T-helper 2 cell treated with Interferon-gamma antibody and Interleukin-4, amounts not matched to agents 100 ng/mL and 5 ng/mL, for 36 hours (primary cell): ENCODE measurements at regions not wholly inside any gene's neighbourhood (a gene's known extent, or its start where the extent isn't known, plus 50 kb on each side); places are given as distances from the start of the nearest gene placed in this dataset.
"Not testable (repeated sequence)": the region's sequence is repeated elsewhere in the genome, so short reads cannot be mapped to it uniquely, and the experiment has no call there.

Experiments used
- intact Hi-C: fragments of 100-400 bp; cut with micrococcal nuclease; formaldehyde crosslinking; loops from one replicate; pipeline ENCODE4 v1.15.1; 2023

- intact Hi-C loops = no loop called here
Measured at GRCh38 chr5:162948677-162949076, 488.7 kb upstream of the CCNG1 start.

GRCh38 chr5:162956570-162956969, 480.8 kb upstream of the CCNG1 start:
- intact Hi-C loops = no loop called here

GRCh38 chr5:162964144-162964543, 473.3 kb upstream of the CCNG1 start:
- intact Hi-C loops = not testable (repeated sequence)

GRCh38 chr5:162990063-162990462, 447.3 kb upstream of the CCNG1 start:
- intact Hi-C loops = no loop called here

GRCh38 chr5:162990856-162991497, 446.4 kb upstream of the CCNG1 start:
- intact Hi-C loops = no loop called here

GRCh38 chr5:162995568-162995967, 441.8 kb upstream of the CCNG1 start:
- intact Hi-C loops = no loop called here

- intact Hi-C loops = no loop called here
Measured at GRCh38 chr5:162996053-162996452, 441.3 kb upstream of the CCNG1 start.

GRCh38 chr5:163005949-163006348, 431.4 kb upstream of the CCNG1 start:
- intact Hi-C loops = no loop called here

- intact Hi-C loops = no loop called here
Measured at GRCh38 chr5:163022582-163023128, 414.7 kb upstream of the CCNG1 start.

GRCh38 chr5:163023846-163024245, 413.5 kb upstream of the CCNG1 start:
- intact Hi-C loops = no loop called here

GRCh38 chr5:163024936-163025335, 412.5 kb upstream of the CCNG1 start:
- intact Hi-C loops = no loop called here

- intact Hi-C loops = no loop called here
Measured at GRCh38 chr5:163033656-163034055, 403.7 kb upstream of the CCNG1 start.

- intact Hi-C loops = no loop called here
Measured at GRCh38 chr5:163041254-163041653, 396.1 kb upstream of the CCNG1 start.

GRCh38 chr5:163079618-163080017, 357.8 kb upstream of the CCNG1 start:
- intact Hi-C loops = no loop called here

- intact Hi-C loops = no loop called here
Measured at GRCh38 chr5:163089230-163089629, 348.2 kb upstream of the CCNG1 start.

GRCh38 chr5:163089926-163090325, 347.5 kb upstream of the CCNG1 start:
- intact Hi-C loops = no loop called here

- intact Hi-C loops = no loop called here
Measured at GRCh38 chr5:163094492-163095180, 342.8 kb upstream of the CCNG1 start.

GRCh38 chr5:163104464-163104863, 332.9 kb upstream of the CCNG1 start:
- intact Hi-C loops = no loop called here

- intact Hi-C loops = no loop called here
Measured at GRCh38 chr5:163105456-163105855, 331.9 kb upstream of the CCNG1 start.

GRCh38 chr5:163106098-163106497, 331.3 kb upstream of the CCNG1 start:
- intact Hi-C loops = no loop called here

- intact Hi-C loops = no loop called here
Measured at GRCh38 chr5:163108351-163108750, 329.0 kb upstream of the CCNG1 start.

- intact Hi-C loops = no loop called here
Measured at GRCh38 chr5:163115011-163115410, 322.4 kb upstream of the CCNG1 start.

- intact Hi-C loops = not testable (repeated sequence)
Measured at GRCh38 chr5:163116618-163117017, 320.8 kb upstream of the CCNG1 start.
